GM04504 (cell line): ENCODE measurements at regions not wholly inside any gene's neighbourhood (a gene's known extent, or its start where the extent isn't known, plus 50 kb on each side); places are given as distances from the start of the nearest gene placed in this dataset.

ENCODE experiments used
- DNase-seq: peaks from one replicate; pipeline ENCODE4 v3.0.0-alpha.2; 2012; ENCODE audit warnings: low read depth

- DNase-seq: no peak
Observed at GRCh38 chr21:27691006-27691405, 724.1 kb upstream of the ADAMTS5 start.

- DNase-seq: no peak
Observed at GRCh38 chr21:27690426-27690825, 723.5 kb upstream of the ADAMTS5 start.

GRCh38 chr21:27688773-27689172, 721.9 kb upstream of the ADAMTS5 start:
- DNase-seq: no peak

GRCh38 chr21:27683292-27683691, 716.4 kb upstream of the ADAMTS5 start:
- no peak for DNase-seq

- no peak for DNase-seq
Observed at GRCh38 chr21:27681841-27682240, 715.0 kb upstream of the ADAMTS5 start.

- no peak for DNase-seq
Observed at GRCh38 chr21:27681038-27681437, 714.1 kb upstream of the ADAMTS5 start.

GRCh38 chr21:27680181-27680580, 713.3 kb upstream of the ADAMTS5 start:
- no peak for DNase-seq

- DNase-seq: no peak
Observed at GRCh38 chr21:27678511-27678910, 711.6 kb upstream of the ADAMTS5 start.

- DNase-seq: no peak
Observed at GRCh38 chr21:27677546-27677945, 710.7 kb upstream of the ADAMTS5 start.

GRCh38 chr21:27675306-27675705, 708.4 kb upstream of the ADAMTS5 start:
- no peak for DNase-seq

- DNase-seq: peak; percentile 93
Observed at GRCh38 chr21:27674041-27674615, 707.2 kb upstream of the ADAMTS5 start.

GRCh38 chr21:27673581-27673980, 706.7 kb upstream of the ADAMTS5 start:
- DNase-seq: no peak

- DNase-seq: no peak
Observed at GRCh38 chr21:27671207-27671606, 704.3 kb upstream of the ADAMTS5 start.

- DNase-seq: no peak
Observed at GRCh38 chr21:27653481-27653880, 686.6 kb upstream of the ADAMTS5 start.

- no peak for DNase-seq
Observed at GRCh38 chr21:27649762-27650161, 682.9 kb upstream of the ADAMTS5 start.

GRCh38 chr21:27649323-27649722, 682.4 kb upstream of the ADAMTS5 start:
- peak; percentile 84 for DNase-seq

- DNase-seq: peak; percentile 58
Observed at GRCh38 chr21:27648560-27648959, 681.7 kb upstream of the ADAMTS5 start.

- DNase-seq: no peak
Observed at GRCh38 chr21:27647921-27648320, 681.0 kb upstream of the ADAMTS5 start.

- no peak for DNase-seq
Observed at GRCh38 chr21:27647401-27647800, 680.5 kb upstream of the ADAMTS5 start.

- no peak for DNase-seq
Observed at GRCh38 chr21:27646691-27647090, 679.8 kb upstream of the ADAMTS5 start.

- DNase-seq: no peak
Observed at GRCh38 chr21:27646056-27646455, 679.2 kb upstream of the ADAMTS5 start.

GRCh38 chr21:27645285-27645684, 678.4 kb upstream of the ADAMTS5 start:
- no peak for DNase-seq

- no peak for DNase-seq
Observed at GRCh38 chr21:27643326-27643725, 676.4 kb upstream of the ADAMTS5 start.

GRCh38 chr21:27639286-27639685, 672.4 kb upstream of the ADAMTS5 start:
- no peak for DNase-seq

- no peak for DNase-seq
Observed at GRCh38 chr21:27636656-27637055, 669.8 kb upstream of the ADAMTS5 start.
